ENCODE measurements at regions not wholly inside any gene's neighbourhood (a gene's known extent, or its start where the extent isn't known, plus 50 kb on each side); places are given as distances from the start of the nearest gene placed in this dataset.
"Not testable (repeated sequence)": the region's sequence is repeated elsewhere in the genome, so short reads cannot be mapped to it uniquely, and the experiment has no call there.

GRCh38 chr9:2354856-2355696, 266.5 kb upstream of the VLDLR start:
- DNase-seq (ENCODE audit: low spot score): no peak

- no peak for DNase-seq (ENCODE audit: low spot score)
Observed at GRCh38 chr9:2355697-2355983, 265.9 kb upstream of the VLDLR start.

GRCh38 chr9:2356041-2356790, 265.4 kb upstream of the VLDLR start:
- DNase-seq (ENCODE audit: low spot score): no peak

- no peak for DNase-seq (ENCODE audit: low spot score)
Observed at GRCh38 chr9:2359891-2360471, 261.6 kb upstream of the VLDLR start.

- no peak for DNase-seq (ENCODE audit: low spot score)
Observed at GRCh38 chr9:2362150-2362549, 259.4 kb upstream of the VLDLR start.

GRCh38 chr9:2363138-2363745, 258.3 kb upstream of the VLDLR start:
- DNase-seq (ENCODE audit: low spot score): no peak

- DNase-seq (ENCODE audit: low spot score): no peak
Observed at GRCh38 chr9:2363781-2364180, 257.8 kb upstream of the VLDLR start.

- no peak for DNase-seq (ENCODE audit: low spot score)
Observed at GRCh38 chr9:2367970-2368369, 253.6 kb upstream of the VLDLR start.

- DNase-seq (ENCODE audit: low spot score): no peak
Observed at GRCh38 chr9:2373648-2374047, 247.9 kb upstream of the VLDLR start.

- no peak for DNase-seq (ENCODE audit: low spot score)
Observed at GRCh38 chr9:2375114-2375513, 246.5 kb upstream of the VLDLR start.

- no peak for DNase-seq (ENCODE audit: low spot score)
Observed at GRCh38 chr9:2377117-2377516, 244.5 kb upstream of the VLDLR start.

GRCh38 chr9:2377834-2378233, 243.8 kb upstream of the VLDLR start:
- DNase-seq (ENCODE audit: low spot score): no peak

GRCh38 chr9:2378266-2378665, 243.3 kb upstream of the VLDLR start:
- DNase-seq (ENCODE audit: low spot score): no peak

GRCh38 chr9:2378816-2379215, 242.8 kb upstream of the VLDLR start:
- no peak for DNase-seq (ENCODE audit: low spot score)

GRCh38 chr9:2384741-2385140, 236.8 kb upstream of the VLDLR start:
- DNase-seq (ENCODE audit: low spot score): no peak

GRCh38 chr9:2385746-2386145, 235.8 kb upstream of the VLDLR start:
- no peak for DNase-seq (ENCODE audit: low spot score)

- DNase-seq (ENCODE audit: low spot score): no peak
Observed at GRCh38 chr9:2386566-2386965, 235.0 kb upstream of the VLDLR start.

GRCh38 chr9:2387166-2387565, 234.4 kb upstream of the VLDLR start:
- no peak for DNase-seq (ENCODE audit: low spot score)

- DNase-seq (ENCODE audit: low spot score): no peak
Observed at GRCh38 chr9:2389404-2389803, 232.2 kb upstream of the VLDLR start.

GRCh38 chr9:2390028-2390427, 231.6 kb upstream of the VLDLR start:
- DNase-seq (ENCODE audit: low spot score): no peak

GRCh38 chr9:2391509-2392132, 230.0 kb upstream of the VLDLR start:
- not testable (repeated sequence) for DNase-seq (ENCODE audit: low spot score)

- not testable (repeated sequence) for DNase-seq (ENCODE audit: low spot score)
Observed at GRCh38 chr9:2394087-2394741, 227.4 kb upstream of the VLDLR start.
